Skeletal muscle cell (primary cell): ENCODE measurements at regions not wholly inside any gene's neighbourhood (a gene's known extent, or its start where the extent isn't known, plus 50 kb on each side); places are given as distances from the start of the nearest gene placed in this dataset.

Experiments used
- DNase-seq: peaks from one replicate; pipeline ENCODE4 v3.0.0-alpha.2; 2010; ENCODE audit warnings: low read depth
- H3K4me3 ChIP-seq: 2 replicates; pipeline ENCODE4 v1.5.1; 2011; ENCODE audit warnings: low read depth, mild to moderate bottlenecking, control low read depth, low read length, moderate library complexity

DNA sequence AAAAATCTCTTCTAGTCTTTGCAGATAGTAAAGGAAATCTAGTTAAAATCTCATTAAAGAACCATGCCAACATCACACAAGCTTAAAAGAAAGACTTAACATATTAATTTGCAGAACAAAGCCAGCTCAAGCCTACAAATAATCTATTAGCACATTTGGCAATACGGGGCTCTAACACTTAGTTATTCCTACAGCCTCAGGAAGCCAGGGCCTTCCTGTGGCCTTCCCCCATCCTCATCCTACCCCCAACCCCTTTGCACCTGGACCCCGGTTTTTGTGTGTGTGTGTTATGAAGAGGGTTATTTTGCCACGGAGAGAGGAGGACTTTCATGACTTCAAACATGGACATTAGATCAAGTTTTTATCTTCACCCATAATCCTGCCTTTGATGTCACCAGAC, 64.6 kb downstream of the FOXB2 start:
- no peak overlapping the region for H3K4me3 ChIP-seq
- DNase-seq = no peak

DNA sequence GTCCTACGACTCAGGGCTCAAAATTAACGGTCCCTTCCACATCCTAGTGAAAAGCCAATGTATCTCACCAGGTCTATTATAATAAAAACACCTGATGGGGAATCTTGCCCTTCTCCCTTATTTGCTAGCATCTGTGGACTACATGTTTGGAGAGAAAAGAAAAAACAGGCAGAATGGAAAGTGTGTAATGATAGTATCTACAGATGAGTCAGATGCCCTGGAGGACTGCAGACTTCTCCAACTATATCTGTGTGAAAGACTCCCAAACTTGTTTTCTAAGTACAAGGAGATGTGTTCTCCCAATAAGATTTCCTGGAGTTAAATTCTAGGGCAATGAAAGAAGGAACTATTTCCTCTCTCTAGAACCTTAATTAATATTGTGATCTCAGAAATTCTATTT, 66.0 kb downstream of the FOXB2 start:
- H3K4me3 ChIP-seq = no peak overlapping the region
- no peak for DNase-seq

DNA sequence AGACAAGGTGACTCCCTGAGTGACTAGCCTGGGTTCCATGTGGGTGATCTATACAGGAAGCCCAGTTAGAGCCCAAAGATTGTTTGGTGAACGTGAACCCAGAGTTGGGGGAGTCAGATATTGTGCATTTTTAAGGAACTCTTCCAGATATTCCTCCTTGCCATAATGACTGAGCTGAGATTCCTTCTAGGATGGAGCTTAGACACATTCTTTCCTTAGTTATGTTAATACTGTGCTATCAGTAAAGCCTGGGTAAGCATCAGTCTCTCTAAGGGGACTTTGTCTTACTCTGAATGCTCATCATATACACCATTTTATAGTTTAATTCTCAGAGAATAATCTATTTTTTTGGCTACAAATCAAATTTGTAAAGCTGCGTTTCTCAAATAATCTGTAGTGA, 68.1 kb downstream of the FOXB2 start:
- DNase-seq = no peak
- no peak overlapping the region for H3K4me3 ChIP-seq

DNA sequence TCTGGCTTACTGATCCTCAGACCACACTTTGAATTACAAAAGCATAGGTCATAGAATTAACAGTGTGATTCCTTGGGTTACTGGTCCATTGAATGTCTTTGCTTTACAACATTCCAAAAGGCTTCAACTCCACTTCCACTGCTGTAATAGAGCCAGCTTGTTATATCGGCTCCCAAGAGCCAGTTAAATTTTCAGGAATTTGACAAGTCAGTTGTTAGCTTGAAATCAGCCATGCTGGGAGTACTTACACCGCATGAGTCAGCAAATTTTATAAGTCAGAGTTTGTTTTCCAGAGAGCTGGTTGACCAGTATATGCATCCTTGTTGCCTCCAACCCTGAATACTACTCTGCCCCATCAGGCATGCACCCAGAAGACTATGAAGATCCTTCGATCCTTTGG, 73.1 kb downstream of the FOXB2 start:
- DNase-seq = peak; percentile 5

DNA sequence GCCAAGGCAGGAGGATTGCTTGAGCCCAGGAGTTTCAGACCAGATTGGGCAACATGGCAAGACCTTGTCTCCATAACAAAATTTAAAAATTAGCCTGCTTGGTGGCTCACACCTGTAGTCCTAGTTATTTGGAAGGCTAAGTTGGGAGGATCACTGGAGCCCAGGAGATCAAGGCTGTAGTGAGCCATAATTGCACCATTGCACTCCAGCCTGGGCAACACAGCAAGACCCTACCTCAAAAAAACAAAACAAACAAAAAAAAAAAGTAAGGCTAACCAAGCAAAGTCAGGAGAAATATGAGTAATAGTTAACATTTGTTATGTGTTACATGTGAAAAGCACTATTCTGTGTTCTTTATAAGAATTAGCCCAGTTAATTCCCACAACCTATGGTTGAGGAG, 74.7 kb downstream of the FOXB2 start:
- no peak overlapping the region for H3K4me3 ChIP-seq
- no peak for DNase-seq

More for the DNA sequence above, 73.1 kb downstream of the FOXB2 start:
- no peak overlapping the region for H3K4me3 ChIP-seq

DNA sequence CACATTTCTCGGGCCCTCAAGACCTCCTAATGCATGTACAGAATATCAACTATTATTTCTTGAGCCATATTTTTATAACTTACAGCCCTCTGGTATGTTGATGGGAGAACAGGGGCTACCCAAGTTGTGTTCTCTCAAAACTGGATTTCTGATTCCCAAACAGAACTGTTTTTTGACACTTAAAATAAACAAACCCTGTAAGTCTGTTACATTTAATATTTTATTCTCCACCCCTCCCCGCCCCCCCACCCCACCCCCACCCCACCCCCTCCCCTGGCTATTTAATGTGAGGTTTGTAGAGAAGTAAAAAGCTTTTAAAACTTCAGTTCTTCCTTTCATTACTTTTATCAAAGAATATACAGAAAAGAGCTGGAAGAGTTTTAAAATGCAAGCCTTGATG, 77.9 kb downstream of the FOXB2 start:
- no peak for DNase-seq

DNA sequence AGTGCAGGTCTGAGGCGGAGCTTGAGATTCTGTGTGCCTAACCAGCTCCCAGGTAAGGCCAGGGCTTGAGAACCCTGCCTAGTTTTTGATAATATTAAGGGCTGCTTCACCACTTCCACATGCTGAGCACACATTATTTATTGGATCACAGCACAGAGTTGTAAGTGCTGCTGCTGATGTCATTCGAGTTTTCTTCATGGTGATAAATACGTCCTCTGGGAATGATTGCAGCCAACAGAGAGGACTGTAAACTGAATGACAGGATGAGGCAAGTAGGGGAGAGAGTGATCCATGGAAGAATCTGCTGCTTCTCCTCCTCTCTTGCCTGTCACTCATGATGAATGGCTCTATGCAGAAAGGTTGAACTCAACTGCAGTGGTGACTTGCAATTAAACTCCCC, 77.9 kb upstream of the VPS13A start:
- no peak overlapping the region for H3K4me3 ChIP-seq
- DNase-seq = no peak

More for the DNA sequence above, 77.9 kb downstream of the FOXB2 start:
- no peak overlapping the region for H3K4me3 ChIP-seq

DNA sequence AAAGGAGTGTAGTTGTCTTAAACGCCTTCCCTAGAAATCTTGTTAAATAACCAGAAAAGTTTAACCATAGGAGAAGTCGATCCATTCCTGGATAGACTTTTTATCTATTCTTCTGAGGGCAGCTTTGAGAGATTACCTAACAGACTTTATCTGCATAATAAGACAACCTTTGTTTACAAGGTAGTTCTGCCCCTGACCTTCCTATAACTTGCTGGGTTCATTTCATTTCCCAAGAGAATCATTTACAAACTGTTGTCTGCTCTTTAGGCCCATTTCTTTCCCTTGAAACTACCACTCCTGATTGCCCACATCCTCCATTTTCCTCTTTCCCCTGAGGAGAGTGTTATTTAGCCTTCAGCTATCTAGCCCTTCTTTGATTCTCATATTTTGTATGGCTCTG, 65.9 kb upstream of the VPS13A start:
- no peak overlapping the region for H3K4me3 ChIP-seq
- no peak for DNase-seq

DNA sequence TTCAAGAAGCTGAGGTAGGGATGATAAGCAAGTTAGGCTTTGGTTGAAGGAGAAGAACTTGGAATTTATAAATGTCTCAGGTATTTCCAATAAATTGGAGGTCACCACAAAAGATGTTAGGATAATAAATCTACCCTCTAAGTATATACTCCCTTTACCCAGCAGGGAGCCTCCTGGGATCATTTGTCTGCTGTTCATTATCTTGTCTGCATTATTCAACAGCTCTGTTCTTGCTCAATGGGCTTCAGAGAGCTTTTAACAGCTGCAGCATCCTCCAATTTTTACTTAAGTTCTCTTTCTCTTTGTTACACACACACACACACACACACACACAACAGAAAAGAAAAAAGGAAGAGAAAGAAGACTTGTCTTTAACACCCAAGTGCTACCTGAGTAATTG, 51.7 kb upstream of the VPS13A start:
- DNase-seq = no peak
- H3K4me3 ChIP-seq = no peak overlapping the region

DNA sequence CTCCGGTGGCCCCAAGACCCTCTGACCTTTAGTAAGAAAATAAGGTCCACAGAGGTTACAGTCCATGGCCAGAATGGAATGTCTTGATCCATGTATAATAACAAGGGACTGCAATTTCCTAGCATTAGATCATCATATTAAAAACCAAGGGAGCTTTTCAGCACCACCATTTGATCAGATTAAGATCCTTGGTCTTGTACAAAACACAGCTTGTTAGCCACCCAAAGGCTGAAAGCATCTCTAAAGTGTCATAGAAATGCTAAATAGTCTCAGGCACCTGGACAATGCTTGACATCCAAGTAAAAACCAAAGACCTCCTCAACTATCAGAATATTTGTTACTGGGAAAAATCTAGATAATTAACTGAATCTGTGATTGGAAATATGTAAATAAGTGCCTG, 50.3 kb upstream of the VPS13A start:
- no peak overlapping the region for H3K4me3 ChIP-seq
- no peak for DNase-seq
